HG02943 (cell line): ENCODE measurements at regions not wholly inside any gene's neighbourhood (a gene's known extent, or its start where the extent isn't known, plus 50 kb on each side); places are given as distances from the start of the nearest gene placed in this dataset.
"Not testable (repeated sequence)": the region's sequence is repeated elsewhere in the genome, so short reads cannot be mapped to it uniquely, and the experiment has no call there.

ENCODE experiments used
- ATAC-seq: cut with Tn5 transposase; IDR thresholded peaks from one replicate; pipeline ENCODE4 v1.9.1; 2021; ENCODE audit warnings: mild to moderate bottlenecking, low read depth, moderate library complexity; ENCODE audit not compliant: unreplicated experiment

DNA sequence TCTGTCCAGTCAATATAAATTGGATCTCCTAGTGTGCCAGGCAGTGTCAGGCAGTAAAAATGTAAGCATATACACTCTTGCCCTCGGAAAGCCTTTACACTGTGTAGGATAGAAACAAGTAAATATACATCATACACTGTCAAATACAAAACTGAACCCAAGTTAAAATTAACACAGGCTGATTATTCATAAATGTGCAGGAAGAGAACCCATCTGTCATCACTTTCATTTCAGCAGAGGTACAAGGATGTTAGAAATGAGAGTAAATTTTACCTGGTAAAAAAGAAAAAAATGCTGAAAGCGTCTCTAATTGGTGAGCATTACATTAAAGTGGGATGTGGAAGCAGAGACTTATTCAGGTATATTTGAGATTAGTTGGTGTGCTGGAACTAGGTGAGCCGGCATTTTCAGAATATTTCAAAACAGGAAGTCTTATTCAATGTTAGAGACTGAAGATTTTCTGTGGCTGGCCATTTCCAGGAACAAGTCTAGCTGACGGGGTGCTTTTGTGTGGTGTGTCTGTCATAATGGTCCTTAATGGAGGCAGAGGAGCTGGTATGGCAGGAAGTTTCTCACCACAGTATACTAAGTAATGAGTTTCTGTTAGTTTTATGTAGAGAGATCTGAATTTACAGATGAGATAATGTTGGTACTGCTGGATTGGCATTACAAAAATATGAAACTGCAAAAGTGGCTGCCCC is 192.6 kb downstream of the CASP12 start:
- ATAC-seq: peak; percentile 100

DNA sequence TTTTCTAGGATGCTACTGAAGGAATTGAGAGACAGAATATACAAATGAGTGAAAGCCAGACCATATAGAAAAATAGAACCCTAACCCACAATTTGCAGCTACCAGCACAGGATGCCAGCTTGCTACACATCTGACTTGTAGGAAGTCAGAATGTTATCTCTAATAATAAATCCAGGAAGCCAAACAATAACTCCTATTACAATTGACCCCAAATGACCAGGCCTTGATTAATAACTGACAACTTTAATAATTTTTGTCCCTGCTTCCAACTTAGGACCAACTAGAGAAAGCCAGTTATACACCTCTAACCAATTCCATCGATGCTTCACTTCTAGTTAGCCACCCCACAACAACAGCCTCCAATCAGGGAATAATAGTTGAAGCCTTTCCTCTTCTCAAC is 193.4 kb downstream of the CASP12 start:
- no peak for ATAC-seq

DNA sequence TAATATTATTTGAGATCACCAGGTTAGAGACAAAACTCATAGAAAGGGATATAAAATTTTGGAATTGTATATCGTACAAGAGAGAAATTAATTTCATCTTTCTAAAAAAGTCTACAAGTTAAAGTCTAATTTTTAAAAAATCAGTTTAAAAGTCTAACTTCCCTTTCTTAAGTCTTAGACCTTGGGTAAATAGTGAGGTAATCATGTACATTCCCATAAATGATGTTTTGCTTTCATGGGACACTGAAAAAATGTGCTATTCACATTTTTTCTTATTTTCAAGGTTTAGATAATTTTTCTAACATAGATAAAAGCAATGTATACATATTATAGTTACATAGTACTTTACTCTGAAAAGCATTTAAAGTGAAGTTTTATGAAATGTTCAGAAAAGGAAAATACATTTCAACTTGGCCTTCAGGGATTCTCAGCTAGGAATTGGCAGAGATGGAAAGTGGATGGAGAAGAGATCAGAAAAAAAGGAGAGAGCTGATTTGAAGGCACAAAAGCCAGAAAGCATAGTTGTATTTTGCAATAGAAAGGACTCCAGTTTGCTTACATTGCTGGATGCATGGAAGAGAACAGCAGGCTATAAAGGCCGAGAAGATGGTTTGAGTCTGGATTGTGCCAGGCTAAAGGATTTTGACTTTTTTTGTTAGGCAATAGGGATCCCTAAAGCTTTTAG is 194.0 kb downstream of the CASP12 start:
- no peak for ATAC-seq

DNA sequence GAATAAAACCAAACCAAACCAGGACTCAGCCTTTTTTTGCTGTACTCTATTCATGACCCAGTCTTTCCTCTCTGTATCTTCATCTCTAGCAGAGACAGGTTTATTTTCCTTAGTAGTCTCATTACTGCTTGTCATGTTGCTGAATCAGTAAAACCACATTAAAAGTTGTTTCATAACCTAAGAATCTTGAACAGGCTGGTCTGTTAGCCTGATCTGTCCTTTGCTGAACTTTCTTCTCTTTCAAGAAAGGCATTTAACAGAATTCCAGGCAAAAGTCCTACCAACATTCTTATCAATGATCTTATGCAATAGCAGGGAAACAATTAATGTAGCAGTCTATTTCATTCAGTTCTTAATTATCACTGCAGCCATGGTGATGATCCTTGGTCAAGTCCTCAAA is 197.7 kb downstream of the CASP12 start:
- ATAC-seq: no peak

DNA sequence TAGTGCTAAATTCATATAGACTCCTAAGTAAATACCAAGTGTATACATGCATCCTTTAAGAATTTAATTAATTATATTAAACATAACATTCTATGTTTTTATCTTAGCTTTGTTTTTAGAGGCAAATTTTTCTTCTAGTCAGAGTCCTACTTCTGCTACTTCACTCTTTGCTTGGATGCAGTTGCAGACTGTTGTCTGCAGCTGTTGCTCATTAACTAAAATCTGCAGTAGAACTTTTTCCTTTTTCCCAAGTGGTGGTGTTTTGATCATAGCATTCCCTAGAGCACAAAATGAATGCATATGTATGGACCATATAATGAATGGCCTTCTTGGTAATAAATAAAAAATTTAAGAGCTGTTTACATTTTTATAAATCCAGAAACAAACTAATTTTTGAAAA is 198.3 kb downstream of the CASP12 start:
- no peak for ATAC-seq

DNA sequence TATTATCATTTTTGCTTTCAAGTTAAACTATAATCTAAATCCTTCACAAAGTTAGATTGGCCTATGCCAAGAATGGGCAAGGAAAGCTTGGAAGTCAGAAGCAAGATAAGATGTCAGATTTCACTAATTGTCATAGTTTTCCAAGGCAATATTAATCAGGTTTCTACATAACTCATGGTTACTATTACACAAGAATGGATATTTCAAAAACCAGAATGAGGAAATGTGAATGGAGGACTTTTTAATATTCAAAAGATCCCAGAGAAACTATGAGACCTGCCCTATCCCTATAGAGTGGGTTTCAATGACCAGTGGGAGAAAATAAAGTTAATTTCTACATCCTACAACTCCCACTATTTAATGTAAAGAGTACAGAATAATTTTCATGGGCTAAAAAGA is 203.2 kb downstream of the CASP12 start:
- ATAC-seq: no peak

DNA sequence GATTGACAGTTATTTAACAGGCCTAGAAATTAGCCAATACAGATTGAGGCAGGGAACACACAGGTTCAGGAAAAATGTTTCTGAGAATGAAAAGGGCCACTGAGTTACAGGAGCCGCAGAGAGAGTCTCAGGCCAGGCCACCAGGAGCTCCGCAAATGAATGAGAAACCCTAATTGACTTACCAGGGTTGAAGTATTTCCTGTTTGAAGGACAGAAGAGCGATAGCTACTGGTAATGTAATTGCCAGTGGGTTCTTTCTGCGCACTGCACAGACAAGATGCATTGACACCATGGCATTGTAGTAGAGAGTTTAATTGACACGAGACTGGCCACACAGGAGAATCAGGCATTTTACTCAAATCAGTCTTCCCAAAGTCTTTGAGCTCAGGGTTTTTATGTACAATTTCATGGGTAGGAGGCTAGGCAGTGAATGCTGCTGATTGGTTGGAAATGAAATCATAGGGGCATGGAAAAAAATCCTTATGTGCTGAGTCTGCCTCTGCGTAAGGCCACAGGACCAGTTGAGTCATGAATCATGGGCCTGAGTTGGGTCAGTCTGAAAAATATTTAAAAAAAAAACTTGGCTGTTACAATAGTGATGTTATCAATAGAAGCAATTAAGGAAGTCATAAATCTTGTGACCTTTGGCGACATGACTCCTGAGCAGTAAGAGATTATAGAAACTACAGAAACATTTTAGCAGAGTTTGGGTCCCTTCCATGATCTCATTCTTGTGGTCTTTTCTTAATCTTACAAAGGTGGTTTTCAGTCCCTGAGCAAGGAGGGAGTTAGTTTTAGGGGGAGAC is 203.8 kb downstream of the CASP12 start:
- no peak for ATAC-seq

DNA sequence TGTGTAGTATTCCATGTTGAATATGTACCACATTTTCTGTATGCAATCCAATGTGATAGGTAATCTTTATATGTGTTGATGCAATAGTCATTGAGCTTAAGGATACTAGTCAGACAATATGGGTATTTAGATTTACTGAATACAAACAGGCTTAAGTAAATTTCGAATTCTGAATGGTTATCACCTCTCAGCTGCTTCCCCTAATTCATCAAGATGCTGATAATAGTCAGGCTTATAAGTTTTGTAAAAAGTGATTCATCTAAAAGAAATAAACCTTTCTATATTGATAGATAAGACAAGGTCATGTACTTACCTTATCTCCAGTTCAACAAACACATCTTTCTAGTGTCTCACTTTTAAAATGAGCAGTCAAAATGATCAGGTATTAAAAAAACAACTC is 205.5 kb downstream of the CASP12 start:
- ATAC-seq: no peak

DNA sequence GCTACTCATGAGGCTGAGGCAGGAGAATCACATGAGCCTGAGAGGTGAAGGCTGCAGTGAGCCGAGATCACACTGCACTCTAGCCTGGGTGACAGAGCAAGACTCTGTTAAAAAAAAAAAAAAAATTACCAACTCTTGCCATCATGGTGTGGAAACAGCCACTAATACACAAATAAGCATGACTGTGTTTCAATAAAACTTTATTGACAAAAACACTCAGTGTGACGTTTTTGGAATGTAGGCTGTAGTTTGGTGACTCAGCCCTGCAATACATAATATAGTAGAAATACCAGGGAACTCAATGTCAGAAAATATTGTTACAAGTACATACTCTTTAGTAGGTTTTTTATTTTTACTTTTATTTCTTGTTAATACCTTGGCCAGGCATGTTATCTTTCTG is 207.1 kb downstream of the CASP12 start:
- no peak for ATAC-seq

DNA sequence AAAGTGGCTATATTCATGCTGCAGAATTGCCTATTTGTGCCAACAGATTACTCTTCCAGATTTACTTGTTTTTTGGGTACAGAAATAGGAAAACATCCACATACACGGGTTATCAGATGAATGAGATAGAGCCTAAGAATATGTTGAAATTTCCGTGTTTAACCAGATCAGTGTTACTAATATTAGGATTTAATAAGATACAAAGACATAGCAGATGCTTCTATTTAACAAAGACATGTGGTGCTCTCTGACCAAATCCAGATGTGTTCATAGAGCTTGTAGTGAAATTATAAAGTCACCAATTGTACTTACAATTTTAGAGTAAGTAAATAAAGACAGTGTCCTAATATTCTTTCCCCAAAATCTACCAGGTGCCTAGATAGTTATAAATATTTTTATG is 208.0 kb downstream of the CASP12 start:
- no peak for ATAC-seq

DNA sequence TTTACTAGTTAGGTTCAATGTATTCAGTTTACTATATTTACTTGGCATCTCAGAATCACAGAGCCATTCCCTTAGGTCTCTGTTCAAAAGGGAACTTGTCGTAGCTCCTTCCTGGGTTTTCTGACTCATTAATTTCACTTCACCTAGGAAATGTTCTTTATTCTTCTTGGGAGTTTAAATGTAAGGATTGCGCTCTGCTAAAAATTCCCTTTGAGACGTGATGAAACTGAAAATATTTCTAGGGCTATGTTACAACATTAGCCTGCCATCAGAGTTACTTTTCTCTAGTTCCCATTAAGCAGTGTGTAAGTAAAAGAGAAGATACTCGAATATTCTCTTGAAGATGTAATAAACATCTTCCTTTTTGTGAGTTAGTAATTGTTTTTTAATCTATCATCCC is 209.5 kb downstream of the CASP12 start:
- ATAC-seq: no peak

DNA sequence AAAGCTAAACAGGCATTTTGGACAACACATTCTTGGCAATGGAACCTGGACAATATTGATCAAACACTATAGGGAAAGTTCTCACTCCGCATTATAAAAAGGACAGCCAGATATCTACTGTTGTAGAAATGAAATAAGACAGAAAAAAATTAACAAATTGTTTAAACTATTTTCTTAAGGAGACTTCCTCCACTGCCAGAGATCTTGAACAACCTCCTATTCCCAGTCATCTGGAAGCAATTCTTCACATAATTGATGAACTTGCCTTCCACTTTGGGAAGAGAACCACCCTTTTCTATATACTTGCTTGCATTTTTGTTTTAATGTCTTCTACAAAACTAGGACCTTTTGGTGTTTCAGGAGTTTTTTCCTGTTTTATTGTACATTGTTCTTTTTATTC is 216.1 kb downstream of the CASP12 start:
- ATAC-seq: no peak

DNA sequence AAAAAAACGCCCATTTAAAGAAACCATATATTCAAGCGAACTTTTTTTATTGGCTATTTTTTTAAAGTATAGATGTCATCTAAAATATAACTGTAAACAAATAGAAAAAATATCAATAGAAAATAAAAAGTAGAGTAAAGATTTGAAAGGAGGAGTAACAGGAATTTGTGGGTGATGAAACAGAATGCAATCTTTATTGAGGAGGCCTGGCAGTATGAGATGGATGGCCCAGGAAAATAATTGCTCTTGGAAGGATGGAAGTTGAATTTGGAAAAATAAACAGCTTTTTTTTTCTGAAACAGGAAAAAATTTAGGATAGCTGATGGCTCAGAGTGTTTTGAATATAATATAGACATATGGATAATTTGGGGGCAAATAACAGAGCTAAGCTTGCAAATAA is 219.0 kb downstream of the CASP12 start:
- ATAC-seq: no peak

DNA sequence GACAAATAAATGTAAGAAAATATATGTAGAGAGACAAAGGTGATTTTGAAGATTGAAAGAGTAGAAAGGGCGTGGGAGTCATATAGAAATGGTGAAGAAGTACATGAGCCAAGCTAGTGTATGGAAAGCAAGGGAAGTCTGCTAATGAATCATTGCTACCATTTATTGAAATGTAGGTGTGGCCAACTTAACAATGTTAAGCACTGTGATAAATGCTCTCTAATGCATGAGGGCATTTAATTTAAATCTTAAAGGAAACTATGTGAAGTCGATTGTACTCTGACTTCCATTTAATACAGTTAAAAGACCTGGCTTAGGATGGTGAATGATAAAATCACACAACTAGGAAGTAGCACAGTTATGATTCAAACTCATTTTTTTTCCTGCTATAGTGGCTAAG is 219.9 kb downstream of the CASP12 start:
- no peak for ATAC-seq

DNA sequence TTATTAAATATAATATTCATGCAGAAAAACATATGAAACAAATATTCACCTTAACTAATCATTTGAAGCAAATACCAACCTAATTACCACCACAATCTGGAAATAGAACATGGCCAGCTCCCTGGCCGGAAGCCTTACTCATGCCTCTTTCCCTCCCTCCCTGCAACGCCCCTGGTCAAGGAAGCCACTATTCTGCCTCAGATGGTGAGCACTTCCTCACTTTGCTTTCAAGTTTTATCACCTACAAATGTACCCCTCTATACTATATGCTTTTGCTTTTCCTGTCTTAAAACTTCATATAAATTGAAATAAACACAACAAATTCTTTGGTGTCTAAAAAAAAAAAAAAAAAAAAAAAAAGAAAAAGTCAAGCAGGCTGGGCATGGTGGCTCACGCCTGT is 221.2 kb downstream of the CASP12 start:
- not testable (repeated sequence) for ATAC-seq

DNA sequence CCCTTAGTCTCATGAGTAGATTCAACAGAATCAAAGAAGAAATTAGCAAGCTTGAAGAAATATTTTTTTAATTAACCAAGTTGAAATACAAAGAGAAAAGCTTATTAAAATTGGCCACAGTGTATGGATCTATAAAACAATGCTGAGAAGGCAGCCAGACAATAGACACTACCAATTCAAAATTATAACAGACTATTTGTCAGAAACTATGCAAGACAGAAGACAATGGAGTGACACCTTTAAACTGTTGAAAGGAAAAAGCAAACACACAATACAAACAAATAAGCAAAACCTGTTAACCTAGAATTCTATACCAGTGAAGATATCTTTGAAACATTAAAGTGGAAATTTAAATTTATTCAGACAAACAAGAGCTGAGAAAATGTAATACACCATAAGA is 225.4 kb downstream of the CASP12 start:
- ATAC-seq: no peak

DNA sequence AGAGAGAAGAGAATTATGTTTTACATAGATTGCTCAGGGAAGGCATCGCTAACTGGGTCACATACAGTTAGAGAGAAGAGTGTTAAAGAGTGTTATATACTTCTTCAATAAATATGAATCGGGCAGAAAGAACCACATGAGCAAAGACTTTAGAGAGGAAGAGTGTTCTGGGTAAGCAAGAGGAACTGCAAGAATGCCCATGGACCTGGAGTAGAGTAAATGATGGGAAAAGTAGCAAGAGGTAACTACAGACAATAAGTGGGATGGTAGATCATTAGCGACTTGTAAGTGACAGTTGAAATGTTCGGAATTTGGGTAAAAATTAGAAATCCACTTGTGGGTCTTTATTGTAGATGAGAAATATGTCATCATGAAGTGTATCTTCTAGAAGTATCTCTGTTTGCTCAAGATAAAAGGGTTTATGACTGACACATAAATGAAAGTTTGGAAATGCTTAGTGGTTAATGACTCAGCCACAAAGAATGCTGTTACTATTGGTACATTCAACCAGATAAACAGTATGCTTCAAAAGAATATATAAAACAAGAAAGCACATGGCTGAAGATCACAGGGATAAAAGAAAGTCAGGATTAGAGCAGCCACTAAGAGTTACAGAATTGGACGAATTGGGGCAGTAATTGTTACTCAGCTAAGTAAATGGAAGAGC is 229.3 kb downstream of the CASP12 start:
- no peak for ATAC-seq

DNA sequence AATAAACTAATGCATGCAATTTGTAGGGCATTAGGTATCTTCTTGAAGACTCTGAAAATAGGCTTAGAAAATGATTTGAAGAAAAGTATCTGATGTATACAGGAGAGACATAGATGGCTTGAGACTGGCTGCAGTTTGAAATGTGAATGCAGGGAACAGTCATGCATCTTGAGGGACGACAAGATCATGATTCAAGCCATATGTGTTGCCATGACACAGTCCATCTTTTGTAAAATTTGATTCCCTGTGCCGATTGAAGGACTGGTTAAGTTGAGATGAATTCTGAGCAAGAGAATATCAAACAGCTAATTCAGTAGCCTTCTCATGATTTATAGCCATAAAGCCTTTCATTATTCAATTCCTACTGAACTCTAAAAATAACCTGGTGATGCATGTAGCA is 231.6 kb downstream of the CASP12 start:
- no peak for ATAC-seq

DNA sequence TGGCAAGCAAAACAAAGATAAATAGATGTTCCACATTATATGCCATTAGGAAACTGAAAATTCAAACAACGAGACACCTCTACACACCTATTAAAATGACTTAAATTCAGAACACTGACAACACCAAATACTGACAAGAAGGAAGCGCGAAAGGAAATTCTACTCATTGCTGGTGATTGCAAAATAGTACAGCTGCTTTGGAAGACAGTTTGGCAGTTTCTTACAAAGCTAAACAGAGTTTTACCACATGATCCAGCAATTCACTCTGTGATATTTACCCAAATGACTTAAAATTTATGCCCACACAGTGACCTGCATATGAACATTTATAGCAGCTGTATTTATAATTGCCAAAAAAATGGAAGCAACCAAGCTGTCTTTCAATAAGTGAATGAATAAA is 232.6 kb downstream of the CASP12 start:
- no peak for ATAC-seq

DNA sequence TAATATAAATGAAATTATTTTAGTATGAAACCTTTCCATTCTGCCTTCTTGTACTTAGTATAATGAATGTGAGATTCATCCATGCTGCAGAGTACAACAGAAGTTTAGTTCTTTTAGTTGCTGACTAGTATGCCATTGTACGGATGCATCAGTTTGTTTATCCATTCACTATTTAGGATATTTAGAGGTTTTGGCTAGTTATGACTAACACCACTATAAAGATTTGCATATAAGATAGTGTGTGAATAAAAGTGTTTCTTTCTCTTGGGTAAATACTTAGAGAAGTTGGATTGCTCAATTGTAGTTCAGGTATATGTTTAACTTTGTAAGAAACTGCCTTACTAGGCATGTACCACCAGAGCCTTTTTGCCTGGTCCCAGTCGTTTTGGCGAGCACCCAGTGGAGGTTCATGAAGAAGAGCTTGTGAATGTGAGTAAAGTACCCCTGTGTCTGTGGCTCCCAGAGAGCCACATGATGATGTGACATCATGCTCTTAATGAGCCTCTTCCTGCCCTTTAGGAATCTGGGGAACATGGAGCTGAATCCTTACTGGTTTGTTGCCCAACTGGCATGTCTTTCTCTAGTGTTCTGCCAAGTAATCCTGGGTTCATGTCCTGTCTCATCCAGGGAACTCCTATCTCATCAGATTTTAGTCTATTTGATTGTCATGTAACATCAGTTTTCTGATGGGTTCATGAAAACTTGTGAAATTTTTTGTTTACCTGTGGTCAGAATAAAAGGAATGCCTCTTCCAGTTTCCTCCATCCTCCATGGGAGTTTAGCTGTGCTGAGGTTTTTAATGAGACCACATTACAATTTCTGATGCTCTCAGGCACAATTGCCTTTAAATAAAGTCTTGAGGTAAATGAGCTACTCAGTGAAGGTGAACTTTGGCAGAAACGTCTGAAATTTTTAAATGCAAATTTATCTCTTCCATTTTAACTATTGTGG is 234.8 kb downstream of the CASP12 start:
- ATAC-seq: no peak
